Omental fat pad (tissue), 3 donors: ENCODE measurements at regions not wholly inside any gene's neighbourhood (a gene's known extent, or its start where the extent isn't known, plus 50 kb on each side); places are given as distances from the start of the nearest gene placed in this dataset.

ENCODE experiments used
- ATAC-seq: fragments of 150-250 bp; one replicate; pipeline ENCODE4 v1.9.1; 2016; ENCODE audit warnings: mild to moderate bottlenecking, moderate library complexity; ENCODE audit not compliant: low FRiP score
- DNase-seq: peaks from one replicate; pipeline ENCODE4 v3.0.0-alpha.2; 2019; ENCODE audit warnings: low spot score
- TF ChIP-seq, protein P1 (sequence below), 3 donors: fragments of 450-650 bp; IDR thresholded peaks; one replicate each; pipeline ENCODE4 v1.5.1; 2016 to 2017; ENCODE audit warnings: antibody characterized with exemption in 3 of 3, mild to moderate bottlenecking in 3 of 3, moderate library complexity in 2 of 3

DNA sequence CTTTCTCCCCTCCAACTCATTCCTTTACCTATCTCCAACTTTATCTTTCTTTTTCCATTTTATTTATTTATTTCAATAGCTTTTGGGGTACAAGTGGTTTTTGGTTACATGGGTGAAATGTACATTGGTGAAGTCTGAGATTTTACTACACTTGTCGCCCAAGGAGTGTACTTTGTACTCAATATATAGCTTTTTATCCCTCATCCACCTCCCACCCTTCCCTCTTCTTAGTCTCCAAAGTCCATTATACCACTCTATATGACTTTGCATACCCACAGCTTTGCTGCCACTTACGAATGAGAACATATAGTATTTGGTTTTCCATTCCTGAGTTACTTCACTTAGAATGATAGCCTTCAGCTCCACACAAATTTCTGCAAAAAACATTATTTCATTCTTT is 152.6 kb upstream of the NUDT4 start:
- no peak for ATAC-seq
- TF ChIP-seq, protein P1, sequence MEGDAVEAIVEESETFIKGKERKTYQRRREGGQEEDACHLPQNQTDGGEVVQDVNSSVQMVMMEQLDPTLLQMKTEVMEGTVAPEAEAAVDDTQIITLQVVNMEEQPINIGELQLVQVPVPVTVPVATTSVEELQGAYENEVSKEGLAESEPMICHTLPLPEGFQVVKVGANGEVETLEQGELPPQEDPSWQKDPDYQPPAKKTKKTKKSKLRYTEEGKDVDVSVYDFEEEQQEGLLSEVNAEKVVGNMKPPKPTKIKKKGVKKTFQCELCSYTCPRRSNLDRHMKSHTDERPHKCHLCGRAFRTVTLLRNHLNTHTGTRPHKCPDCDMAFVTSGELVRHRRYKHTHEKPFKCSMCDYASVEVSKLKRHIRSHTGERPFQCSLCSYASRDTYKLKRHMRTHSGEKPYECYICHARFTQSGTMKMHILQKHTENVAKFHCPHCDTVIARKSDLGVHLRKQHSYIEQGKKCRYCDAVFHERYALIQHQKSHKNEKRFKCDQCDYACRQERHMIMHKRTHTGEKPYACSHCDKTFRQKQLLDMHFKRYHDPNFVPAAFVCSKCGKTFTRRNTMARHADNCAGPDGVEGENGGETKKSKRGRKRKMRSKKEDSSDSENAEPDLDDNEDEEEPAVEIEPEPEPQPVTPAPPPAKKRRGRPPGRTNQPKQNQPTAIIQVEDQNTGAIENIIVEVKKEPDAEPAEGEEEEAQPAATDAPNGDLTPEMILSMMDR (IDR thresholded peaks at IDR 0.05): no peak
- no peak for DNase-seq

DNA sequence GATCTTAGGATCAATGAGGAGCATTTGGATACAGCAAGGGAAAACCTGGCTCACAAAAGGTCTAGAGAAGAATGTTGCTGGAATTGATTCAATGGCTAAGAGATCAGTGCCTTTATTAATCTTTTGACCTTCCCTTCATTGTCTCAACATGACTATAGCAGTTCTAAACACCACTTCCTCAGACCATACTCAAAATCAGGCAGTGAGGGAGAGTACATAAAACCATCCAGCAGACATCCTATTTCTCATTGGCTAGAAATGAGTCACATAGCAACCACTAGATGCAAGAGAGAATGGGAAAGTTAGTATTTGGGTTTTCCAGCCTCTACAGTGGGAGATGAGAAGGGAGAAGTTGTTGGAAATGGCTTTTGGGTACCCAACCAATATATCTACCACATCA is 151.4 kb upstream of the NUDT4 start:
- TF ChIP-seq, protein P1 (IDR thresholded peaks at IDR 0.05): no peak
- ATAC-seq (no peak), DNase-seq (no peak)

DNA sequence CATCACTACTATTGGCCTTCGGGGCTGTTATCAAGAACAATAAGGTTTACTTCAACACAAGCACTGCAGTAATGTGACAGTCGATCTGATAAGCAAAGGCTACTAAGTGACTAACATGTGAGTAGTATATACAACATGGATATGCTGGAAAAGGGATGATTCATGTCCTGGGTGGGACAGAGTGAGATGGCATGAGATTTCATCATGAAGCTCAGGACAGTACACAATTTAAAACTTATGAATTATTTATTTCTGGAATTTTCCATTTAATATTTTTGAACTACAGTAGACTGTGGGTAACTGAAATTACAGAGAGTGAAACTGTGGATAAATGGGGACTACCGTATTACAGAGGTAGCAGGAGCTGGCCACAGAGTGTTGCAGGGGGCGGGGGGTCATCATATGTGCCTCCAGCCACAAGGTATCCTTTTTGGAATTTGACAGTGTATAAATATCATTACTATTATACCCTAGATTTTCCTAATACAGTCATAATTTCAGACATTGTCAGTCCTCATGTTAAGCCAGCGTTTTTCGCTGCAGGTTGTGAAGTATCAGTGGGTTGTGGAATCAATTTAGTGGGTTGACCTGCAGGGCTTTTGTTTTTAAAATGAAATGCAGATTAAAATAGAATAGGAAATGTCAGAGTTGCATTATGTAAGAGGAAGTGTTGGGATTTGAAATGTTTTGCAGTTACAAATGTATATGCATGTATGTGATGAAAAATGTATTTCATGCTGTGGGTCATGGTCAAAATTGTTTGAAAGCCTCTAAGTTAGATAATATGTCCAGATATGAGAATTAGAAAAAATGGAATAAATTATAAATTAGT is 148.0 kb upstream of the NUDT4 start:
- ATAC-seq (no peak), DNase-seq (no peak)
- TF ChIP-seq, protein P1 (IDR thresholded peaks at IDR 0.05): no peak

DNA sequence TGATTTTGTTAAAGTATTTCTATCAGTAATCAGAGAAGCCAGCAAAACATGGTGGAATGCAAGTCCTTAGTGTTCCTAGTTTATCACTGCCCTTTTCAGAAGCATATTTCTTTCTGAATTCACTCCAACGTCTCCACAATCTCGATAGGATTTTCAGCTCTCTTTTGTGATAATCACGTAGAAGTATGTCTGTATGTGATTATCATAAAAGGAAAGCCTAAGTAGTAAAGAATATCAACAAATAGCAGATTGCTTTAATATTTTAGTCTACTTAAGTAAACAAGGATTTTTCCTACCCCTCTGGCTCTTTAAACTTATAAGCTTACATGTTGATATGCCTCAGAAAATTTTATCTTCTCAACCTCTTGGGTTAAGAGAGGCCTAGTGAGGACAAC is 147.4 kb upstream of the NUDT4 start:
- ATAC-seq: no peak
- DNase-seq: no peak
- TF ChIP-seq, protein P1 (IDR thresholded peaks at IDR 0.05): no peak

DNA sequence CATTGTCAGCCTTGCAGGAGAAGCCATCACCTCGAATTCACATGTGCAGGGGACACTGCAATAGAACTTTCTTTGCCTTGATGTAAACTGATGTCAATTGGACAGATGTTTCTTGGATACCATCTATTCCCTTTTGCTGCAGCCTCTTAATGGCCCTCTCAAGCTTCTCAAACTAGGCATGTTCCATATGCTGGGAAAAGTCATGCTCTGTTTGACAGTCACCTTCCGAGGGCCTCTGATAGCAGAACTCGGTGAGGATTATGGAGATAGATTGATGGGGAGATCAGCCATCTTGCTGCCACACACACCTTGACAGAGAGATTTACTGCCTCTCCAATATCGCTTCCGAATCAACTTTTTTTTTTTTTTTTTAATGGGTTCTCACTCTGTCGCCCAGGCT is 145.8 kb upstream of the NUDT4 start:
- DNase-seq: no peak
- TF ChIP-seq, protein P1 (IDR thresholded peaks at IDR 0.05): no peak
- no peak for ATAC-seq

DNA sequence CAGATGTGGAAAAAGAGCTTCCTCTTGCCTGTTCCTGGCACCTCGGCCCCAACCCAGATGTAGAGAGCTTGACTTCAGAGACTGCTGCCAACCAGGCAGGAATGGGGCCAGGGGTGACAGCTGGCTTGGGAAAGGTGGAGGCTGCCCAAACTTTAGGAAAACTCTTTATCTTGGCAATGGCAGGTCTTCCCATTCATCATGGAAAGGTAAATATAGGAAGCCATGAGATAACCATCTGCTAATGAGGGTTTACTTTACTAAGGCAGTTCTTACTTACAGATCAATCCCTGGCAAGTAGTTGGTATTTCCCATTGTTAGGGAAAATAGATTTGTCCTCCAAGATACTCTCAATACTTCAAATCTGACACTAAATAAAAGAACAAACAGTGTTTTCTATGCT is 143.1 kb upstream of the NUDT4 start:
- no peak for ATAC-seq
- TF ChIP-seq, protein P1 (IDR thresholded peaks at IDR 0.05): no peak
- DNase-seq: no peak

DNA sequence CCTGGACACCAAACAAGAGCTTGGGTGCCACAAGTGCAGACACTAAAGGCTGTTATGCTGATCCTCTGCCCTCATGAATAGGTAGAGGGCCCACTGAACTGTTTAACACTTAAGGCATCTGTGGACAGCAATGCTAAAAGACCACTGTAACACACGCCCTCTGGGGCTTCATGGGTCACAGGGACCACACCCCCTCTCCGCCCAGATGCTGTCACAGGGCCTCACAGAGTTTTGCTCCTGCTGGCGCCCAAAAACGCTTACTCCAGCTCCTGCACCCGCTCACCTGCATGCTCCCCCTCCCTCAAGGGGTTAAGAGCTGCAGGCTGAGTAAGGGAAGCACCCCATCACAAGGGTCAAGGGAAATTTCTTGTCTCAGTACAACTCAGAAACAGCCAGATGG is 141.8 kb upstream of the NUDT4 start:
- TF ChIP-seq, protein P1 (IDR thresholded peaks at IDR 0.05): no peak
- DNase-seq (no peak), ATAC-seq (no peak)
